Activated B cell treated with CpG ODN at 0.5 μM for 24 hours (primary cell): ENCODE measurements at regions not wholly inside any gene's neighbourhood (a gene's known extent, or its start where the extent isn't known, plus 50 kb on each side); places are given as distances from the start of the nearest gene placed in this dataset.

Experiments
- ATAC-seq: fragments of 200-7000 bp; cut with Tn5 transposase; one replicate; pipeline ENCODE4 v1.10.0; 2021; ENCODE audit warnings: low read depth, mild to moderate bottlenecking, moderate library complexity
- CTCF ChIA-PET: fragments of 350-600 bp; sonication (Branson Sonifier 250); formaldehyde crosslinking; loops from one replicate; lab custom pipeline; 2021; ENCODE audit warnings: antibody characterized with exemption; lab: Charles Lee
- POLR2A ChIA-PET: fragments of 350-600 bp; sonication (Branson Sonifier 250); formaldehyde crosslinking; loops from one replicate; lab custom pipeline; 2021; ENCODE audit warnings: antibody characterized with exemption; lab: Charles Lee
- DNase-seq: peaks from one replicate; pipeline ENCODE4 v3.0.0; 2022
- H3K27ac Mint-ChIP-seq: one replicate; pipeline ENCODE4 v1.8.0; 2020; ENCODE audit warnings: mixed read lengths
- H3K27me3 Mint-ChIP-seq: one replicate; pipeline ENCODE4 v1.8.0; 2021; ENCODE audit warnings: mixed read lengths
- H3K36me3 Mint-ChIP-seq: one replicate; pipeline ENCODE4 v1.8.0; 2021; ENCODE audit warnings: low read depth, mixed read lengths
- H3K4me1 Mint-ChIP-seq: one replicate; pipeline ENCODE4 v1.8.0; 2021; ENCODE audit warnings: mixed read lengths
- H3K4me3 Mint-ChIP-seq: one replicate; pipeline ENCODE4 v1.8.0; 2020; ENCODE audit warnings: mild to moderate bottlenecking, mixed read lengths
- H3K9me3 Mint-ChIP-seq: one replicate; pipeline ENCODE4 v1.8.0; 2020; ENCODE audit warnings: mixed read lengths
- intact Hi-C: fragments of 100-400 bp; cut with micrococcal nuclease; formaldehyde crosslinking; loops from one replicate; pipeline ENCODE4 v1.15.1; 2024
- TF ChIP-seq, protein P1 (sequence below): fragments of 200-600 bp; IDR thresholded peaks from one replicate; pipeline ENCODE4 v1.8.0; 2022; ENCODE audit warnings: antibody characterized with exemption, mild to moderate bottlenecking

DNA sequence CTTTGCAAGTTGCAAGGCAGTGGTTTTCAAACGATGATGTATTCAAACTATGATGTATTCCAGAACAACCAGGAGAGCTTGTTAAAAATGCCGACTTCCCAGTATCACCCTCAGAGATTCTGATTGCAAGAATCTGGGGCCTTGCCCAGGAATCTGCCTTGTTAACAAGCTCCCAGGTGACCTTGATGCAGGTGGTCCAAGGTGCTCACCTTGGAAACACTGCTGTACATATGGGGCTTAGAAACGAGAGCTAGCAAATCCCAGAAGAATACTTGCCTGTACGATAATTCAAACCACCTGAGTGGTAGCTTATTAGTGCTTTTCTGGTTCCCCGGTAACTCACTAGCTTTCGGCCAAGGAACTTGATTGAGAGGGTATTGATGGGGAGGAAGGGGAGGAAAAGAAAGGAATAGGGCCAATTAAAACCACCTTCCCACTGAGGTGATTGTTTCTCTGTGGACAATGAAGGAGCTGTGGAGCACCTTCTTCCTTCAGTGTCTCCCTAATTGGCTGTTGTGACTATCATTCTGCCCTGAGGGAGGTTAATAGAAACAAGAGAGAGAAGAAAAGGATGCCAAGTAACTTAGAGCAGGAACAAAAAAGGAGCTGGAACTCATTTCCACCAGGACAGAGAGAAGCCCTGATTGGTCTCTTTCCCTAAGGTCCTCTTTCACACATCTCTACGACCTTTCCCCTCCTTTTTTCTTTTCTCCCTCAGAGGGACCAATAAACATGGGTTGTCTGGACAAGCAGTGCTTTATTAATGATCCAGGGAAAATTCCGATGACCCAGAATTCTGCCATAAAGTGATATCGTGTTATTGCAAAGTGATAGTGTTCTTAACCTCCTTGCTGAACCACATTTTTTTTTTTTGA is 218.8 kb downstream of the TMEM167A start:
- CTCF ChIA-PET, result no interaction called here
- intact Hi-C loops, result no loop called here
- Mint-ChIP-seq H3K27ac (no peak overlapping the region), H3K27me3 (no peaks in the 10 kb centered on the region), H3K4me3 (no peak overlapping the region), H3K9me3 (no peaks in the 10 kb centered on the region), H3K36me3 (no peaks in the 10 kb centered on the region), H3K4me1 (no peaks in the 10 kb centered on the region)
- ATAC-seq (no peak), DNase-seq (no peak)
- POLR2A ChIA-PET, result no interaction called here
- TF ChIP-seq, protein P1, sequence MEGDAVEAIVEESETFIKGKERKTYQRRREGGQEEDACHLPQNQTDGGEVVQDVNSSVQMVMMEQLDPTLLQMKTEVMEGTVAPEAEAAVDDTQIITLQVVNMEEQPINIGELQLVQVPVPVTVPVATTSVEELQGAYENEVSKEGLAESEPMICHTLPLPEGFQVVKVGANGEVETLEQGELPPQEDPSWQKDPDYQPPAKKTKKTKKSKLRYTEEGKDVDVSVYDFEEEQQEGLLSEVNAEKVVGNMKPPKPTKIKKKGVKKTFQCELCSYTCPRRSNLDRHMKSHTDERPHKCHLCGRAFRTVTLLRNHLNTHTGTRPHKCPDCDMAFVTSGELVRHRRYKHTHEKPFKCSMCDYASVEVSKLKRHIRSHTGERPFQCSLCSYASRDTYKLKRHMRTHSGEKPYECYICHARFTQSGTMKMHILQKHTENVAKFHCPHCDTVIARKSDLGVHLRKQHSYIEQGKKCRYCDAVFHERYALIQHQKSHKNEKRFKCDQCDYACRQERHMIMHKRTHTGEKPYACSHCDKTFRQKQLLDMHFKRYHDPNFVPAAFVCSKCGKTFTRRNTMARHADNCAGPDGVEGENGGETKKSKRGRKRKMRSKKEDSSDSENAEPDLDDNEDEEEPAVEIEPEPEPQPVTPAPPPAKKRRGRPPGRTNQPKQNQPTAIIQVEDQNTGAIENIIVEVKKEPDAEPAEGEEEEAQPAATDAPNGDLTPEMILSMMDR, result no peak

DNA sequence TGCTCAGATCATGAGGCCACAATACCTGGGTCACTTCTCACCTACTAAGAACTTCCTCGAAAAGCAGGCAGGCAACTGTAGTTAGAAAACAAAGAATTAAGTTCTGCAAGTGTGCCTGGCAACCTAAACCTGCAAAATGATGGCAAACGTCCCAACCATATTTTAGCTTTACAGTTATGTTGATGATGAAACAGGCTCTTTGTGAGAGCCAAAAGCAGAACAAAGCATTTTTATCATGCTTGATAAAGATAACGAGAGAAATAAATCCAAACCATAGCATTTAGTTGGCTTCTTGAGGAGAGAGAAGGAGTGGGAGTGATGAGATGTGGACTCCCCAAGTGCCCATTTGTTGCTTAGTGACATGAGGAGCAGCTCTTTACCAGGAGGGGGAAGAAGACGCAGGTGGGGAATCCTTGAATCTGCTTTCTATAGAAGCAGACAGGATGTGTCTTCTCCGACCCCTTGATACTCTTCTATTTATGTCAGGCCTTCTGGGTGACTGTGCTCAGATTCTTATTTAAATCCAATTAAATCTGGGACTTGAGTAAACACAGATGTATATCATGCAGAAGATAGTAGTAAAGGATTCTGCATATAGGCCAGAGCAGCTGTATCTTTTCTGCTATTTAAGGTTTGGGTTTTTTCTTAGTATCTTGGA is 221.2 kb downstream of the TMEM167A start:
- ChIA-PET POLR2A (no interaction called here), CTCF (no interaction called here)
- ATAC-seq, result no peak

DNA sequence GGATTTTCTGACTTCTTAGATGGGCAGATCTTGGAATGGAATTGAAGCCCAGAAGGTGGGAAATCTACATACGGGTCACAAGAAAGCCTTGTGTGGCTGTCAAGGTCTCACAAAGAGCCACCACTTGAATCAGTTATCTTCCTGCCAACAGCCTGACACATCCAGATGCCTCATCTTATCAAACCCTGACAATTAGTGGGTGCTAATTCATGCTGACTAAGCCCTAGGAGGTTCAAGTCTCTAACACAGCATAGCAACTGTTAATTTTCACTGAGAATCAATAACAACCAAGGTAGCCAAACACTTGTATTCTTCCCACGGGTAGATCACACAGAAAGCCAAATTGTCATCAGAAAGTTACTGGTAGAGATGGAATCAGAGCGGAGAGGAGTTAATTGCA is 222.2 kb downstream of the TMEM167A start:
- H3K36me3 Mint-ChIP-seq, result no peaks in the 10 kb centered on the region
- TF ChIP-seq, protein P1, result no peak
- ChIA-PET POLR2A (no interaction called here), CTCF (no interaction called here)
- no peaks in the 10 kb centered on the region for H3K9me3 Mint-ChIP-seq
- no peak for DNase-seq
- H3K4me1 Mint-ChIP-seq, result no peaks in the 10 kb centered on the region
- no peak overlapping the region for H3K4me3 Mint-ChIP-seq
- H3K27me3 Mint-ChIP-seq, result no peaks in the 10 kb centered on the region
- intact Hi-C loops, result no loop called here
- ATAC-seq, result no peak
- no peak overlapping the region for H3K27ac Mint-ChIP-seq

More for the DNA sequence above, 221.2 kb downstream of the TMEM167A start:
- H3K36me3 Mint-ChIP-seq, result no peaks in the 10 kb centered on the region
- H3K4me3 Mint-ChIP-seq, result no peak overlapping the region
- H3K27me3 Mint-ChIP-seq, result no peaks in the 10 kb centered on the region
- H3K4me1 Mint-ChIP-seq, result no peaks in the 10 kb centered on the region
- intact Hi-C loops, result no loop called here
- no peaks in the 10 kb centered on the region for H3K9me3 Mint-ChIP-seq
- H3K27ac Mint-ChIP-seq, result no peak overlapping the region
- TF ChIP-seq, protein P1, result no peak
- DNase-seq, result no peak

DNA sequence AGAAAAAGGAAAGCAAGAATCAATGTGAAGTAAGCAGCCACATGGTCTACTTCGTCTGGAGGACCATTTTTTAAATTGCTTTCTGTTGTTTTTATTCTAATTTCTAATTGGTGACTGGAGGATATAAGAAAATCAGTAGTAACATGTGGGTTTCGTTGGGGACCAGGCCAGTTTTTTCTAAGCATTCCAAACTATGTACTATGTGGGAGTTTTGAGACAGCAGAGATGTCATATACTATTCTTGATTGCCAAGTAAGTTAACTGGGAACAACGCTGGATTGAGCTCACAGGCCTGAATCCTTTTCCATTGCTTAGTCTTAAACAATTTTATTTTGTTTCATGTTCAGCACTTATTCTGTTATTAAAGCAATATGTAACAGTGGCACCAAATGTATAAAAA is 225.7 kb downstream of the TMEM167A start:
- no peak overlapping the region for H3K27ac Mint-ChIP-seq
- H3K9me3 Mint-ChIP-seq, result no peaks in the 10 kb centered on the region
- ChIA-PET POLR2A (interaction anchor here (0.6 kb wide), 1 partner anchor 10 kb away, joined by 3 read pairs; no protein-coding TSS in a partner anchor), CTCF (no interaction called here)
- H3K4me1 Mint-ChIP-seq, result no peaks in the 10 kb centered on the region
- no peak for ATAC-seq
- peaks cover 1% of the 10 kb centered on the region for H3K27me3 Mint-ChIP-seq
- intact Hi-C loops, result no loop called here
- no peak for DNase-seq
- TF ChIP-seq, protein P1, result no peak
- H3K4me3 Mint-ChIP-seq, result no peak overlapping the region
- no peaks in the 10 kb centered on the region for H3K36me3 Mint-ChIP-seq

DNA sequence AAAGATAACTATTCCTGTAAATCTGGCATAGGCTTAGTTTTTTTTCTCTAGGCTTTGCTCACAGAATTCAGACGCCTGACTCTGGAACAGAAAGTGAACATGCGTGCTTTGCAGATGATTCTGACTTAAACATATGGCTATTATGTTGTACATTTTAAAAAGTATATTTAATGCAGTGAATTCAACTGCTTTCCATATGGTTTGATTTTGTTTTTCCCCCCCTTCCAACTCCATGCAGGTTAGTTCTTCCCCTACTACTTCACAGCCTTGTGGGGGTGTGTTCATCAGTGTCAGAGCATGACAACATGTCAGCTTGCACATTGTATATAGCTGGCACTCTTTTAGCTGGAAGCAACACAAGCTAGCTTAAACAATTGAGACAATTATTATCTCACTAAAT is 226.8 kb downstream of the TMEM167A start:
- Mint-ChIP-seq H3K4me1 (no peaks in the 10 kb centered on the region), H3K4me3 (no peak overlapping the region), H3K27me3 (peaks cover 1% of the 10 kb centered on the region), H3K27ac (no peak overlapping the region), H3K36me3 (no peaks in the 10 kb centered on the region), H3K9me3 (no peaks in the 10 kb centered on the region)
- TF ChIP-seq, protein P1, result no peak
- ATAC-seq (no peak), DNase-seq (no peak)
- ChIA-PET CTCF (no interaction called here), POLR2A (no interaction called here)
- intact Hi-C loops, result no loop called here
